Heart left ventricle (tissue), 16 donors: ENCODE measurements at regions not wholly inside any gene's neighbourhood (a gene's known extent, or its start where the extent isn't known, plus 50 kb on each side); places are given as distances from the start of the nearest gene placed in this dataset.
"Not testable (repeated sequence)": the region's sequence is repeated elsewhere in the genome, so short reads cannot be mapped to it uniquely, and the experiment has no call there.

Experiments used
- ATAC-seq, 4 donors: fragments of 200-7000 bp; cut with Tn5 transposase; one replicate each; pipeline ENCODE4 v1.9.1; 2020 to 2022; ENCODE audit warnings: moderate library complexity in 4 of 4, mild to moderate bottlenecking in 3 of 4, moderate number of reproducible peaks in 1 of 4
- DNase-seq, 5 donors: peaks; one replicate each; pipeline ENCODE4 v3.0.0-alpha.2; 2020
- H3K27ac ChIP-seq, 12 donors: fragments of 200-600 bp; sonication (generic) in 4 of 12; one replicate each; pipeline versions ENCODE4 v1.5.0 to v1.8.0; 2016 to 2022; ENCODE audit warnings: mild to moderate bottlenecking in 2 of 12
- H3K27me3 ChIP-seq, 9 donors: fragments of 200-600 bp; sonication (generic) in 2 of 9; one replicate each; pipeline versions ENCODE4 v1.5.1 to v1.8.0; 2016 to 2022; ENCODE audit warnings: mild to moderate bottlenecking in 3 of 9
- H3K36me3 ChIP-seq, 9 donors: fragments of 200-600 bp; sonication (generic) in 2 of 9; one replicate each; pipeline versions ENCODE4 v1.5.0 to v1.8.0; 2018 to 2022; ENCODE audit warnings: mild to moderate bottlenecking in 2 of 9
- H3K4me1 ChIP-seq, 12 donors: fragments of 200-600 bp; sonication (generic) in 4 of 12; one replicate each; pipeline versions ENCODE4 v1.5.0 to v1.8.0; 2016 to 2022; ENCODE audit warnings: mild to moderate bottlenecking in 3 of 12
- H3K4me3 ChIP-seq, 12 donors: fragments of 200-600 bp; sonication (generic) in 4 of 12; one replicate each; pipeline versions ENCODE4 v1.5.0 to v1.8.0; 2017 to 2022; ENCODE audit warnings: mild to moderate bottlenecking in 9 of 12, moderate library complexity in 4 of 12
- H3K9me3 ChIP-seq, 12 donors: fragments of 200-600 bp; sonication (generic) in 4 of 12; one replicate each; pipeline versions ENCODE4 v1.5.0 to v1.8.0; 2016 to 2022; ENCODE audit warnings: mild to moderate bottlenecking in 1 of 12
- CTCF ChIP-seq, 12 donors: fragments of 200-600 bp; sonication (generic) in 4 of 12; IDR thresholded peaks; one replicate each; pipeline versions ENCODE4 v1.5.0 to v1.8.0; 2018 to 2022; ENCODE audit warnings: antibody characterized with exemption in 12 of 12, mild to moderate bottlenecking in 5 of 12
- POLR2A ChIP-seq, 2 donors: fragments of 450-650 bp; IDR thresholded peaks; one replicate each; pipeline ENCODE4 v1.6.1; 2017; ENCODE audit warnings: antibody characterized with exemption in 2 of 2, mild to moderate bottlenecking in 2 of 2, moderate library complexity in 2 of 2
- WGBS, 4 donors: extraction: QIAGEN DNeasy Blood & Tissue Kit in 2 of 4; methylation state at CpG; one replicate each; pipeline versions ENCODE4 v1.1.5 to v1.1.7; 2013 to 2018; 5-methylcytosine and 5-hydroxymethylcytosine counted together
- intact Hi-C, 10 donors: fragments of 100-400 bp; cut with DNase I; formaldehyde crosslinking; loops; one replicate each; pipeline versions ENCODE4 v1.11.1 to v1.14.2; 2022
- donor health status: ischemic (EF 13 %, LVEDD 7.1; RV severe dilation, severe dysfunction).
- donor health status: healthy with polysubstance abuse.
- donor health status: DM: no; HTN: yes; CAD: no.
- donor health status: DM: no; HTN: no; CAD: no.
- donor health status: ischemic (EF 25% LVEDD 6.9; RV normal size, moderate dysfunction).
- donor health status: ischemic (EF 25% LVEDD 5.7; RV mildly dilated, moderate dysfunction).
- donor health status: healthy.
- donor health status: DM: yes; HTN: yes; CAD: no.
- donor health status: ischemic (EF 35%, LVEDD 5.7; RV mildly dilated, moderate dysfunction).
- donor health status: nonischemic (EF 11% LVEDD 7.7; RV severe dilation, severe dysfunction).
- donor health status: DM: yes; HTN: yes; CAD: no.
- donor health status: PGD.
- donor health status: ischemic (EF 29% LVEDD 5.4; RV normal size, mild dysfunction).
- donor health status: nonischemic (EF 23%, LVEDD 6.1; RV moderate dilation, normal function).

DNA sequence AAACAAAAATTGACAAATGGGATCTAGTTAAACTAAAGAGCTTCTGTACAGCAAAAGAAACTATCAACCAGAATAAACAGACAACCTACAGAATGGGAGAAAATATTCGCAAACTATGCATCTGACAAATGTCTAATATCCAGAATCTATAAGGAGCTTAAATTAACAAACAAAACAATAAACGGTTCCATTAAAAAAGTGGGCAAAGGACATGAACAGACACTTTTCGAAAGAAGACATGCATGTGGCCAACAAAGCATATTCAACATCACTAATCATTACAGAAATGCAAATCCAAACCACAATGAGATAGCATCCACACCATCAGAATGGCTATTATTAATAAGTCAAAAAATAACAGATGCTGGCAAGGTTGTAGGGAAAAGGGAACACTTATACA lies 50.5 kb upstream of the MED13L start:
- not testable (repeated sequence) for ATAC-seq, DNase-seq, H3K27ac ChIP-seq, H3K27me3 ChIP-seq, H3K9me3 ChIP-seq, H3K36me3 ChIP-seq, H3K4me3 ChIP-seq
- WGBS, 4 donors, result 91 to 97% (median 95%) methylated on average over 3 of the region's 3 CpGs
- H3K4me1 ChIP-seq, result peaks cover 0 to 24% (median 0%) of the 10 kb centered on the region in 12 donors
- intact Hi-C loops, result loop anchor here in 1 of 10 donors (10.0 kb wide), 1 partner anchor 87 kb away; no protein-coding TSS in a partner anchor

DNA sequence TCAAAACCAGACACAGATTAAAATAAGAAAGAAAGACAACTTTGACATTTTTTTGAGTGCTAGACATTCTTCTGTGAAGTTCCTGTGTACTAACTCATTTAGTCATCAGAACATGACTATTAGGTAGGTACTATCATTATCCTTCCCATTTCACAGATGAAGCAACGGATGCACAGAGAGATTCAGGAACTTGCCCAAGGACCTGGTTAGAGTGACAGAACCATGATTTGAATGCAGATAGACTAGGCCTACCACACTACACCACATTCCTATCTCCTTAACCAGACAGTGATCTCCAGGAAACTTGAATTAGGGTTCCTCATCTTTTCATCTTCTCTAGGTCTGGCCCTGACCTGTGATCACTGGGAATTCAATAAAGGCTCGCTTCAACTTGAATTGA lies 54.4 kb upstream of the MED13L start:
- intact Hi-C loops, result no loop called here
- H3K4me1 ChIP-seq, result peaks cover 0 to 4% (median 0%) of the 10 kb centered on the region in 12 donors
- TF ChIP-seq POLR2A (IDR thresholded peaks at IDR 0.05) (no peak), CTCF (IDR thresholded peaks at IDR 0.05) (no peak)
- H3K9me3 ChIP-seq, result no peaks in the 10 kb centered on the region
- 95 to 98% (median 97%) methylated on average over 2 of the region's 2 CpGs for WGBS, 4 donors
- ATAC-seq (no peak), DNase-seq (no peak)
- no peak overlapping the region for H3K27ac ChIP-seq
- no peaks in the 10 kb centered on the region for H3K27me3 ChIP-seq
- no peak overlapping the region for H3K4me3 ChIP-seq
- no peaks in the 10 kb centered on the region for H3K36me3 ChIP-seq

DNA sequence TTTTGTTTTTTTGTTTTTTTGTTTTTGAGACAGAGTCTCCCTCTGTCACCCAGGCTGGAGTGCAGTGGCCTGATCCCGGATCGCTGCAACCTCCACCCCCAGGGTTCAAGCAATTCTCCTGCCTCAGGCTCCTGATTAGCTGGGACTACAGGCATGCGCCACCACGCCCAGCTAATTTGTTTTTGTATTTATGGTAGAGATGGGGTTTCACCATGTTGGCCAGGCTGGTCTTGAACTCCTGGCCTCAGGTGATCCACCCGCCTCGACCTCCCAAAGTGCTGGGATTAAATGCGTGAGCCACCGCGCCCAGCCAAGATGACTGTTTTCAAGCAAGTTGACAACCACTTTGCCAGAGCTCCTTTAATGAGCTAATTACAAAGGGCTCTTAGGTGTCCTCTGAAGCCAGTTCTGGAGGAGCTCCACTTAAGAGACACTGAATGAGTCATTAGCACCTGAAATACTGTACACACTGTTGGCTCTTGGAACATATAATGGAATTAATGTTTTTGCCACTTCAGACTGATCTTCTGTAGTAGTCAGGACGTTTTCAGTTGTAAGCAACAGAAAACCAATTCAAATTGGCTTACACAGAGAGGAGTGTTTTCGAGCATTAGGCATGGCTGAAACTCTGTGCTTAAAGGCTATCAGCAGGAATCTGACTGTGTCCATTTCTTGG lies 55.4 kb upstream of the MED13L start:
- H3K27ac ChIP-seq, result no peak overlapping the region
- WGBS, 4 donors, result 92 to 95% (median 93%) methylated on average over 11 of the region's 11 CpGs
- TF ChIP-seq CTCF (IDR thresholded peaks at IDR 0.05) (no peak), POLR2A (IDR thresholded peaks at IDR 0.05) (no peak)
- intact Hi-C loops, result no loop called here
- no peak for ATAC-seq
- H3K9me3 ChIP-seq, result no peaks in the 10 kb centered on the region
- H3K36me3 ChIP-seq, result no peaks in the 10 kb centered on the region
- H3K27me3 ChIP-seq, result no peaks in the 10 kb centered on the region
- peaks cover 0 to 4% (median 0%) of the 10 kb centered on the region in 12 donors for H3K4me1 ChIP-seq
- DNase-seq, result no peak
- H3K4me3 ChIP-seq, result no peak overlapping the region

GRCh38 chr12:116333402-116333801 lies 55.9 kb upstream of the MED13L start:
- no peaks in the 10 kb centered on the region for H3K27me3 ChIP-seq
- TF ChIP-seq POLR2A (IDR thresholded peaks at IDR 0.05) (no peak), CTCF (IDR thresholded peaks at IDR 0.05) (no peak)
- no peak overlapping the region for H3K27ac ChIP-seq
- no peak for ATAC-seq
- no peaks in the 10 kb centered on the region for H3K9me3 ChIP-seq
- 89 to 94% (median 92%) methylated on average over 5 of the region's 5 CpGs for WGBS, 4 donors
- H3K4me1 ChIP-seq, result peaks cover 0 to 4% (median 0%) of the 10 kb centered on the region in 12 donors
- H3K4me3 ChIP-seq, result no peak overlapping the region
- intact Hi-C loops, result no loop called here
- no peak for DNase-seq
- H3K36me3 ChIP-seq, result no peaks in the 10 kb centered on the region
